Colon (tissue), 2 donors: ENCODE measurements at regions not wholly inside any gene's neighbourhood (a gene's known extent, or its start where the extent isn't known, plus 50 kb on each side); places are given as distances from the start of the nearest gene placed in this dataset.

Source experiments
- FAIRE-seq: peaks from 2 replicates; lab custom pipeline; 2012; peaks lifted over from hg19 to GRCh38; lab: Jason Lieb, UNC
- donor health status: control.
- donor health status: control.

DNA sequence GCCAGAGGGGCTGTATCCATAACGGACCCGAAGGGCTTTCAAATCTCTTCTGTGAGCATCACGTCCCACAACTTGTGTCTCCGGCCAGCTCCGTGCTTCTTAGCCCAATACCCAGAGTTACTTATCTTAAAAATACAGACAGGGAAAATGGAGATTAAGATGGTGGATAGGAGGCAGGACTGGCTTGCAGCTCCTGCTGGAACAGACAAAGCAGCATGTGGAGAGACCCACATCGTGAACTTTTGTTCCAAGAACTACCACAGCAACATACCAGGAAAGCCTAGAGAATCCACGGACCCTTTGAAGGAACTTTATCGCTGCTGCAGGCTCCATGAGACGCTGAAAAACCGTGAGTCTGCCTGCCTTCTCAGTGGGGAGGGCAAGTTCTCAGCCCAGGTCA is 113.7 kb downstream of the RNASET2 start:
- no peak for FAIRE-seq

DNA sequence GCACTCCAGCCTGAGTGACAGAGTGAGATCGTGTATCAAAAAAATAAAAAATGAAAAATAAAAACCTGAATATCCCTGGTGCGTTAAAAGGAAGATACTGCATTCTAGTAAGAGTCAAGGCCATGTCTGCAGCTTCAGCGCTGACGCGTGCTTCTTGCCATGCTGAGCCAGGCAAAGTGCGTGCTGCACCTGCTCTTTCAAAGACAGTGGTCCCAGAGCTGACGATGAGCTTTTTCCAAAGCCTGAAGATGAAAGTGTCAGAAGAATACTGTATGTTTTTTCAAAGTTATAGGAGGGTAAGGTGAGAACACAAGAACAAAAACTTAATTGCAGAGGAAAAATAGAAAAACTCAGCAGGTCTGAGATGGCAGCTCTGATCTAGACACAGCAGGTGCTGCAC is 115.1 kb downstream of the RNASET2 start:
- FAIRE-seq = no peak

DNA sequence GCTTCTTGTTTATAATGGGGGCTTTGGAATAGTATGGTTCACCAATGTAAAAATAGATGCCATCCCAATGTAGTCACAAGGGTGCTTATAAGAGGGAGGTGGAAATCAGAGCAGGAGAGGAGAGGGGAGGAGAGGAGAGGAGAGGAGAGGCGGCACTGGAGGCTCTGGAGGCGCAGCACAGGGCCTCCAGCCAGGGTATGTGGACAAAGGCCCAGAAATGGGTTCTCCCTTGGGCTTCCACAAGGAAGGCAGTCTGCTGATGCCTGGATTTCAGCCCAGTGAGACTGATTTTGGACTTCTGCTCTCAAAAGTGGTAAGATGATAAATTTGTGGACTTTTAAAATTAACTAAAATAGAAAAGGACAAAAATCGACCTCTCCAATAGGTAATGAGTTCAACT is 116.8 kb downstream of the RNASET2 start:
- no peak for FAIRE-seq

DNA sequence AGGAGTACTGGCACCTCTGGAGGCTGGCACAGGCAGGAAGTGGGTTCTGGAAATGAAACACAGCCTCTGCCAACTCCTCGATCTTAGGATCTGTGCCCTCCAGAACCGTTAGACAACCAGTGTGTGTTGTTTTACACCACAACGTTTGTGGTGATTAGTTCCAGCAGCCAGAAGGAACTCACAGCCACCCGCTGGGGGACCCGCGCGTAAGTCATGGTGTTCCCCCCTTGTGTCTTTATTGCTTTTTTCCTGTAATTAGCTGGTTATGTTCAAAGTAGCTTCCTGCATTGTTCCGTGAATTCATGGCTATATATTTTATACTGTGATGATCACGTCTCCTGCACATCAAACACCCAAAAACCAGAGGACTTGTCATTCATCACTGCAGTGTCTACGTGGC is 117.4 kb downstream of the RNASET2 start:
- no peak for FAIRE-seq

DNA sequence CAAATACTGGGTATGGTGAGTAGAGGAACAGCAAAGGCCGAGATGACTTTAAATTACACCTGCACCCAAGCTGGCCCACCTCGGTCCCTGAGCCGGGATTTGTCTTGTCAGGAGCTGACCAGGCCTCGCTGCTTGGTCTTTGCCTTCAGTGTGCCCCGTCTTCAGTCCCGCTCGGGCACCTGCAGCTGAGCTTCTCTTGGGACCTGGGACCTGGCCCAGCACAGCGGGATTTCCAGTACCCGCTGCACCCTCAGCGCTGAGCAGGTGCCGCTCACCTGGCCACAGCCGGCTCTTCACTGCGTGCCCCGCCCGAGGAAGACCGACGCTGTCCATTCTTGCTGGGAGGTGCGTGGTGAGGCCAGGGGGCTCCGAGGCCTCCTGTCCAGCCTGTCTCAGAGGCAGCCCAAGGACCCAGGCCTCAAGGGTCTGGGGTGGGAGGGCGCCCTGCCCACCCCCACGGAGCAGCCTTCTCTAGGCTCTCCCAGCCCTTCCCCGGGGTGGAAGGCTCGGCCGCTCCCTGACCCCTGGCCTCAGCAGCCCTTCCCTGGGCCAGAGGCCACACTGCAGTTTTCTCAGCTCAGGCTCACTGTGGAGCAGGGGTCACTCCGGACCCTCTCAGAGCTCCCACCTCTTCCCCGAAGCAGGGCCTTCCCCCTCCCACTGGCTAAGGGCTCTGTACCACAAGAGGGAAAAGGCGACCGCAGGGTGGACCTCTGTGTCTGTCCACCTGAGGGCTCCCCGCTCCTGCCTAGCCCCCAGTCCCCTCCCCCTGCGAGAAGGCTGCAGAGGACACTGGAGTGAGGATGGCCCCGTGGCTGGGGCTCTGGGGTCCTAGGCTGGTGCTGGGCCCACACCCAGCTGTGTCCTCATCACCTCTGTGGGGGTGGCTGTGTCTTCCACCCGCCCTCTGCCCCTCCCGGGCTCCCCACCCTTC is 119.3 kb downstream of the RNASET2 start:
- no peak for FAIRE-seq

DNA sequence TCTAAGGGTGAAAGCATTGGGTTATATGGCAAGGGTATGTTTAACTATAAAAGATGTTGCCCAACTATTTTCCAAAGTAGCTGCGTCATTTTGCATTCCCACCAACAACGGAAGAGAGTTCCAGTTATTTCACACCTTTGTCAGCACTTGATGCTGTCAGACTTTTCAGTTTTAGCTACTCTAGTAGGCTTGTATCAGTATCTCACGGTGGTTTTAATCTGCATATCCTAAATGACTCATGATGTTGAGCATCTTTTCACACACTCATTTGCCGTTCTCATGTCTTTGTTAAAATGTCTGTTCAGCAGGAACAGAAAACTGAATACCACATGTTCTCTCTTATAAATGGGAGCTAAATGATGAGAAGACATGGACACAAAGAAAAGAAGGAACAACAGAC is 122.3 kb downstream of the RNASET2 start:
- no peak for FAIRE-seq

DNA sequence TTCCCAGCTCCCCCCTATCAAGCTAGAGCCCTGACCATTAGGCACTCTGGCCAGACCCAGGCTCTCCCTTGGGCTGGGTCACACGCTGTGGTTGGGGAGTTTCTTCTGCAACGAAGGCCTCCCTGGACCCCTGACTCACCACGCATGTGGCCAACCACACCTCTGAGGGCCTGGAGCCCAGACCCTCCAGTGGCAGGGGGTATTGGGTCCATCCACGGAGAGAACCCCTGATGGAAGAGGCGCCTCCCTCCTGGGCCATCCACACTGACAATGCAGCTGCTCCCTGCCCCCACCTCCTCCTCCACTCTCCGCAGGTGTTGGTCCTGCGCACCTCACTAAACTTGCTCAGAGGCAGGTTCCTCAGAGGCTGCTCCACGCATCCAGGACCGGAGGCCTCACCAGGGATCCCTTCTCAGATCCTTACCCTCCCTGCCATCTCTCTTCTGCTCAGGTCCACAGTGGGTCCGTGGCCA is 125.4 kb downstream of the RNASET2 start:
- no peak for FAIRE-seq

DNA sequence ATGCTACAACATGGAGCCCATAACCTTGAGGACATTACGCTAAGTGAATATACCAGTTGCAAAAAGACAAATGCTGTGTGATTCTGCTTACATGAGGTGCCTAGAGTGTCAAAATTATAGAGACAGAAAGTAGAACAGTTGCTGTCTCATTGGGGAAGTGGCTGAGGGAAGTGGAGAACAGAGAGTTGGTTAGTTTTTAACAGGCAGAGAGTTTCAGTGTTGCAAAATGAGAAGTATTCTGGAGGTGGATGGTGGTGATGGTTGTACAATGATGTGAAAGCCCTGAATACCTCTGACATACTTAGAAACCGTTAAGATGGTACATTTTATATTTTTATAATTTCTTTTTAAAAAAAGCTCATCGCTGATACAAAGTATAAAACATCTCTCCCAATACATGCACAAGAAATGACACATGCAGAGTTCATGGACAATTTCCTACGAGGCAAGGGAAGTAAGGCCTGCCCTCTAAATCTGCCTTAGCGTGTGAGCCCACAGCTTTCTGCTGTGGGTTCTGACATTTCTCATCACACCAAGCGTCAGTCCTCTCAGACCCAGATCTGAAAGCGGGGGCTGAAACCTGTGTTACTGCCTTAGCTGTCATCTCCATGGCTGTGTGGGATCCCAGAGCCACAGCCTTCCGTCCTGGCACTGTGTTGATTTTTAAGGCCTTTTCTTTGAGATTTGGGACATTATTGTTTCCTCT is 126.0 kb downstream of the RNASET2 start:
- no peak for FAIRE-seq

DNA sequence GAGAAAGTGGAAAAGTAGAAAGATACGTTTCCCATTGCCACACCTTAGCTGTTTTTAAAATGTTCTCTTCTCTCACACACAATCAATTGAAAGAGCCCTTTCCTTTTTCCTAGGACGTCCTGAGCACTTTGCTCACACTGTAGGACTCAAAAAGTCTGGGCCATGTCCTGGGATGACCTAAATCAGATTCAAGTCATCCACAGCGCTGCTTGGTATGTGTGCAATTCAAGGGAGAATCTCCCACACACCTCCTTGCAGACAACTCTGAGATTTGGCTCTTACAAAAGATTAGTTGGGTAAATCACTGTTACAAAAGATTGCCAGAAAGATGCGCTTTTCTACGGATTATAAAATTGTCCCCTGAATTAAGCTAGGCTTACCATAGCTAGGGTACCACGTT is 130.1 kb downstream of the RNASET2 start:
- no peak for FAIRE-seq

DNA sequence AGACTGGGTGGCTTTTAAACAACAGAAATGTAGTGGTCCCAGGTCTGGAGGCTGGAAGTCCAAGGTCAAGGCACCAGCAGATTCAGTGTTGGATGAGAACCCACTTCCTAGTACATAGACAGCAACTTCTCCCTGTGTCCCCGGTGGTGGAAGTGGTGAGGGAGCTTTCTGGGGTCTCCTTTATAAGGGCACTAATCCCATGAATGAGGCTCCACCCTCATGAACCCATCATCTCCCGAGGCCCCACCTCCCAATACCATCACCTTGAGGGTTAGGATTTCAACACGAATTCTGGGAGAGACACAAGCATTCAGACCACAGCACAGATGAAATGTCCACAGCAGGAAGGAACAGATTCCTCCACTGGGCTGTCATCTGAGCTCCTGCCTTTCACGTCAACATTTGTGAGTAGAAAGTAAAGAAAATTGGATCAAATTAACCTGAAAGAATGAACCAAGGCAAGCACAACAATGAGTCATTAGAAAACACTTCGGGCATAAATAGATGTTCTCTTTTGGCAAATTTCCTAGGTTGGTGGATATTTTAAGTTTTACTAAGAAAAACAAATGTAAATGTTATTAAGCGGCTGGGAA is 130.7 kb downstream of the RNASET2 start:
- FAIRE-seq = no peak

DNA sequence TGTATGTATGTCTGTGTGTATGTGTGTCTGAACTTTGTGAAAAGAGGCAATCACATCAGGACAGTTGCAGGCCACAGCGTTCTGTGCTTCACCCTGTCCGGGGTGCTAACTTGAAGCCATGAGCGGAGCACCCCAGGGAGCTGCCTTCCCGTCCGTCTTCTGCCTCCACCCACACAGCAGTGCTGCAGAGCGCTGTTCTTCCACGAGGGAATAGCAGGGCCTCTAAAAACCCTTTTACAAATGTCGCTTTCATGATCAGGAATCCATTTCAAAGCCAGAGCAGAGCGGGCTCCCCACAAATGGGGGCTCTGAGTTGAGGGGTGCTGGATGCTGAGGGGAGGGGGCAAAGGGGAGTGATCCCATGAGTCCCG is 131.5 kb downstream of the RNASET2 start:
- no peak for FAIRE-seq

DNA sequence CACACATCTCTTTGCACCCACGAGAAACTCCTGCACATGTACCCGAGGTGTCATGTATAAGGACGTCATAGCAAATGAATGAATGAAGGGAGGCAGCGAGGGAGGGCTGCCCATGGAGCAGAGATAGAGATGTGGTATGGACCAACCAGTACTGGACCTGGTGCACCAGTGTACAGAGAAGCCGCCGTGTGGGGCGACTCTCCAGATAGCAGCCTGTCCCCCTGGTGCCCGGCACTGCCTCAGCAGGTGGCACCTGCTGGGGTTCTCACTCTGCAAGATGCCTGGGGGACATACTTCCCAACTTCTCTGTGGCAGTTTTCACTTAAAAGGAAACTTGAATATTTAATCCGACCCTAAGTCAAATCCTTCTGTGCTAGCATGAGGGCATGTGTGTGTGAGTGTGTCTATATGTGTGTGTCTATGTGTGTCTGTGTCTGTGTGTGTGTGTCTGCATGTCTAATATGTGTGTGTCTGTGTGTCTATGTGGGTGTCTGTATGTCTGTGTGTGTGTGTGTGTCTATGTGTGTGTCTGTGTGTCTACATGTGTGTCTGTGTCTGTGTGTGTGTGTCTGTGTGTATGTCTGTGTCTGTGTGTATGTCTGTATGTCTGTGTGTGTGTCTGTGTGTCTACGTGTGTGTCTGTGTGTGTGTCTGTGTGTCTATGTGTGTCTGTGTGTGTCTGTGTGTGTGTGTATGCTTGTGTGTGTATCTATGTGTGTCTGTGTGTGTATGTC is 132.0 kb downstream of the RNASET2 start:
- no peak for FAIRE-seq

DNA sequence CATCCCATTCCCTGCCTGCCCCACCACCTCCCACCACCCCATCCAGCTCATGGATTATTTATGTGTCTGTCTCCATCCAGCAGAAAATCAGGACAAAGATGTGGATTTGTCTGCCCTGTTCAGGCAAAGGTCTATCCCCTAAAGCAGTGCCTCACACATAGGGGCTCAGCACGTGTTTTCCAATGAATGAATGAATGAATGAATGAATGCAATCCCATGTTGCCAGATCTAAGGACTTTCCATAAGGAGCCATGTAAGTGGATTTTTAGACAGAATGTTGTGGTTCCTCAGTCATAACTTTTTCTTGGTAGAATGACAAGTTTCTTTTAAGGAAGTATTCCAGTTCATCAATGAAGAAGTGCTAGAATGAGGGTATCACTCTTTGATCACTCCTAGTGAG is 133.7 kb downstream of the RNASET2 start:
- no peak for FAIRE-seq

DNA sequence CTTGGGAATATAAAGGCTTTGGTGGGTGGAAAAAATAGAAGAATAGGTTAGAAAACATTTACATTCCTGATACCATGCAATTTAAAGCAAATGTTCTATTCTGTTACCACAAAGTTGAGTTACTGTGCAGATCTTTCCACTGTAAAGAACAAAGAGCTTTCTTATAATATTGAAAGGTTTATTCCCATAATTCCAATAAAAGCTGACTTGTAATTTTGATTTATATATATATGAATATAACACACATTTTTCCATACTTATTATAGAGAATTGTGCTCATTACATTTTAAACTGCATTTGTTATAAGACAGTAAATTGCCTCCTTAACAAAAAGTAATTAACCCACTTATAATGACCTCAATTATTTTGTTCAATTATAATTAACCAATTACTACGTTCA is 135.9 kb downstream of the RNASET2 start:
- FAIRE-seq = no peak

DNA sequence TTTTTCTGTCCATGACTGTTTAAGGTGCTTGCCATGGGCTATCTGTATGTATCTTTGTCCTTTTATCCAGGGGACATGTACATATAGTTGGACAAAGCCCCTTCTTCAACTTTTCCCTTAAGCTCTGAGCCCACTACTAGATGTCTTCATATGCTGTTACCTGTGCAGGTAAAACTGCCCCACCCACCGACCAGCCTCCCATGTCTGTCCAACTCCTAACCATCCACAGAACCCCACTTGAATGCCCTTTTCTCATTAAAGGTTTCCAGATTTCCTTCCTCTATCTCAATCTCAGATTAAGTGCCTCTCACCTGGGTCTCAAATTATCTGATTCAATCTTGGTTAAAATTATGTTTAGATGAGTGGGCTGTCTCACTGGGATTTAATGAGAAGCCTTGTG is 136.3 kb downstream of the RNASET2 start:
- FAIRE-seq = no peak

DNA sequence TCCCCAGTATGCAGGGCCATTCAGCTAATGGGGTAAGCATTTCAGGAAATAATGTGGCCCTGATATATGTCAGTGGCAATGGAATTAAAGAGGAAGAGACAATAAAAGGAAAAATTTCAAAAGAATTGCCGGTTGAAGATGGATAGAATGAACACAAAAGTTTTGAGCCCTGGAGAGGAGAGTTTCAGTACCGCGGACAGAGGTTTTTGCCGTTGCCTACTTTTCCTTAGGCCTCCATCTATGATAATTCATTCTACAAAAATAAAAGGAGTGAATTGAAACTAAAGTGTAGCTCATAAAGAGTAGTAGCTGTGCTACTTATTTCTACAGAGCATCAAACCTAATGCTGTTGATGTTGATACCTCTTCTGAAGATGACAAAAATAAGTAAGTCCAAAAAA is 140.7 kb downstream of the RNASET2 start:
- FAIRE-seq = no peak

DNA sequence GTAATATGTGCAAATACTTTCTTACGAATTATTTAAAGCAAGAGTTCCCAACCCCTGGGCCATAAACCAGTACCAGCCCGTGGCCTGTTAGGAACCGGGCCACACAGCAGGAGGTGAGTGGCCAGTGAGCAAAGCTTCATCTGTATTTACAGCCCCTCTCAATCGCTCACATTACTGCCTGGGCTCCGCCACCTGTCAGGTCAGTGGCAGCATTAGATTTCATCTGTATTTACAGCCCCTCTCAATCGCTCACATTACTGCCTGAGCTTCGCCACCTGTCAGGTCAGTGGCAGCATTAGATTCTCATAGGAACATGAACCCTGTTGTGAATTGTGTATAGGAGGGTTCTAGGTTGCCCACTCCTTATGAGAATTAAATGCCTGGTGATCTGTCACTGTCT is 142.0 kb downstream of the RNASET2 start:
- FAIRE-seq = no peak

DNA sequence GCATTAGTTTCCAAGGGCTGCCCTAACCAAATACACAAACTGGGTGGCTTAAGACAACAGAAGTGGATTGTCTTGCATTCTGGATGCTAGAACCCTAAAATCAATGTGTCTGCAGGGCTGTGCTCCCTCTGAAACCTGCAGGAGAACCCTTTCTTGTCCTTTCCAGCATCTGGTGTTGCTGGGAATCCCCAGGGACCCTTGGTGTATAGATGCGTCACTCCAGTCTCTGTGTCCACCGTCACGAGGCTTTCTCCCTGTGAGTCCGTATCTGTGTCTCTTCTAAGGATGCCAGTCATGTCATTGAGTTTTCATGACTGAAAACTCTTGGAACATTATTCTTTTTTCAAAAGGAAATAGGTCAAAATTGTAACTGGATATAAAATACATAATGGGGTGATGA is 142.9 kb downstream of the RNASET2 start:
- no peak for FAIRE-seq

DNA sequence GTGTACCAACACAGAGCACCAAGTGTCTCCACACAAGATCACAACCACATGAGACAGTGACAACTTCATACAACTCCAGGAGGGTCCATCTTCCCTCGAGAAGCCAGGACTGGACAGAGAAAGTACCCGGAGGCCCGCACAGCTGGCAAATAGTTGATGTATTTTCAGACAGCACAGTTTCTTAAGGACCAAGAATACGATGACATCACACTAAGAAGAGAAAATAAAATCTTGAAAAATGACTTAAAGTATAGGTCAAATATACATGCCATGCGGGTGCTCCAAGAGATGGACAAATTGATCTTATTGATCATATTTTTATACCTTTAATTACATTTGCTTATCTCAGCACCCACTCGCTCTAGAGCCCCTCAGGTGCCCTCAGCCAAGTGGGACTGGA is 145.5 kb downstream of the RNASET2 start:
- FAIRE-seq = no peak

DNA sequence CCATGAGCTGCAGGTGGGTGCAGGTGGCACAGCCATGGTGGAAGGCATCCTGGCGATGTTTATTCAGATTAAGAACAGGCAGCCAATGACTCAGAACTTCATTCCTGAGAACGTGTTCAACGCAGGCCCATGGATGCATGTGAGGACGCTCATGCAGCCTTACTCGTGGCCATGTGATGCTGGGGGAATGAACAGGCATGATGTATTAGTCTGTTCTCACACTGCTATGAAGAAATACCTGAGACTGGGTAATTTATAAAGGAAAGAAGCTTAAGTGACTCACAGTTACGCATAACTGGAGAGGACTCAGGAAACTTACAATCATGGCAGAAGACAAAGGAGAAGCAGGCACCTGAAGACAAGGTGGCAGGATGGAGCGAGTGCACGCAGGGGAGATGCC is 146.6 kb downstream of the RNASET2 start:
- no peak for FAIRE-seq

DNA sequence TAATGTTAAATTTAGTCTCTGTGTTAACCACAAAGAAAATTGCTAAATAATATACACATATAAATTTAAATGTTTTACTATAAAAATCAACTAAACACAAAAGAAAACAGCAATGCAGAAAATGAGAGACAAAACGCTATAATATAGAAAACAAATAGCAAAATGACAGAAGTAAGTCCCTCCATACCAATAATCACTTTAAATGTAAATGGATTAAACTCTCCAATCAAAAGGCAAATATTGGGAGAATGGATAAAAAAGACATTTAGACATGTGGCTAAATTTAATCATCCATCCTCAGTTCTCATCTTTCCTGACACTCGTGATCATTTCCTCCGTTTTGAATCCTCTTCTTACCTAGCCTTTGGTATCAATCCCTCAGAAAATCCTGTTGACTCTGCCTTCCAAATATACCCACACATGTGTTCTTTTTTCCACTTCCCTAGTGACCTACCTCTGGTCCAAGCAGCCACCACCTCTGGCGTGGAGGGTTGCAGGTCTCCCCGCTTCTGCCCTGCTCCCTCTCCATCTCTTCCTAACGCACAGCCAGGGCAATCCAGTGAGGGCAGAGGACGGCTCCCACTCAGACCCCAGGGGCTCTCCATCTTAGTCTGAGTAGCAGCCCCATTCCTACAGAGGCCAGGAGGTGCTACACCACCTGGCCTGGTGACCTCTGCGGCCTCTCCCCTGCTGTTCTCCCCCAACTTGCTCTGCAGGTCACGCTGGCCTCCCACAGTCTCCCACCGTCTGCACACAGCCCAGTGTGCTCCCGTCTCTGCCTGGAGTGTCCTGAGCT is 149.2 kb downstream of the RNASET2 start:
- FAIRE-seq = no peak
